WERI-Rb-1 (cell line): ENCODE measurements at regions not wholly inside any gene's neighbourhood (a gene's known extent, or its start where the extent isn't known, plus 50 kb on each side); places are given as distances from the start of the nearest gene placed in this dataset.

Source experiments
- DNase-seq: peaks from one replicate; pipeline ENCODE4 v3.0.0-alpha.2; 2020
- H3K27ac ChIP-seq: fragments of 250-450 bp; sonication (Bioruptor Pico); 2 replicates; pipeline ENCODE4 v1.5.1; 2020; ENCODE audit warnings: mild to moderate bottlenecking, moderate library complexity
- H3K27me3 ChIP-seq: fragments of 250-450 bp; sonication (Bioruptor Pico); 2 replicates; pipeline ENCODE4 v1.5.1; 2021; ENCODE audit warnings: mild to moderate bottlenecking, low read depth, moderate library complexity; ENCODE audit not compliant: insufficient read depth, severe bottlenecking
- H3K36me3 ChIP-seq: fragments of 250-450 bp; sonication (Bioruptor Pico); 2 replicates; pipeline ENCODE4 v1.5.1; 2020; ENCODE audit warnings: mild to moderate bottlenecking, moderate library complexity
- H3K4me3 ChIP-seq: 2 replicates; pipeline ENCODE4 v1.5.1; 2011; ENCODE audit warnings: low read depth, mild to moderate bottlenecking, control low read depth, low read length
- H3K9me3 ChIP-seq: fragments of 250-450 bp; sonication (Bioruptor Pico); 2 replicates; pipeline ENCODE4 v1.5.1; 2021; ENCODE audit warnings: mild to moderate bottlenecking, moderate library complexity; ENCODE audit not compliant: severe bottlenecking
- CTCF ChIP-seq: IDR thresholded peaks from 2 replicates; pipeline ENCODE4 v1.5.1; 2011; ENCODE audit warnings: low read depth, mild to moderate bottlenecking, control low read depth, inconsistent platforms, low read length

GRCh38 chr10:108360187-108360586 lies 1195.7 kb upstream of the SORCS1 start:
- no peaks in the 10 kb centered on the region for H3K9me3 ChIP-seq
- DNase-seq: no peak
- H3K4me3 ChIP-seq: no peak overlapping the region
- no peaks in the 10 kb centered on the region for H3K36me3 ChIP-seq
- no peak overlapping the region for H3K27ac ChIP-seq
- H3K27me3 ChIP-seq: no peaks in the 10 kb centered on the region
- no peak for TF ChIP-seq CTCF

GRCh38 chr10:108358912-108359311 lies 1194.4 kb upstream of the SORCS1 start:
- no peaks in the 10 kb centered on the region for H3K27me3 ChIP-seq
- no peaks in the 10 kb centered on the region for H3K36me3 ChIP-seq
- no peak for DNase-seq
- H3K27ac ChIP-seq: no peak overlapping the region
- H3K4me3 ChIP-seq: no peak overlapping the region
- TF ChIP-seq CTCF: no peak
- no peaks in the 10 kb centered on the region for H3K9me3 ChIP-seq

- Histone ChIP-seq H3K9me3 (no peaks in the 10 kb centered on the region), H3K27ac (no peak overlapping the region), H3K27me3 (no peaks in the 10 kb centered on the region), H3K36me3 (no peaks in the 10 kb centered on the region), H3K4me3 (no peak overlapping the region)
- no peak for TF ChIP-seq CTCF
- no peak for DNase-seq
Measured at GRCh38 chr10:108352771-108353170, 1188.3 kb upstream of the SORCS1 start.

- Histone ChIP-seq H3K4me3 (no peak overlapping the region), H3K9me3 (no peaks in the 10 kb centered on the region), H3K27ac (no peak overlapping the region), H3K36me3 (no peaks in the 10 kb centered on the region), H3K27me3 (no peaks in the 10 kb centered on the region)
- no peak for TF ChIP-seq CTCF
- DNase-seq: no peak
Measured at GRCh38 chr10:108348215-108348614, 1183.7 kb upstream of the SORCS1 start.

- Histone ChIP-seq H3K27me3 (no peaks in the 10 kb centered on the region), H3K36me3 (no peaks in the 10 kb centered on the region), H3K4me3 (no peak overlapping the region), H3K9me3 (no peaks in the 10 kb centered on the region), H3K27ac (no peak overlapping the region)
- TF ChIP-seq CTCF: no peak
- no peak for DNase-seq
Measured at GRCh38 chr10:108346066-108346465, 1181.6 kb upstream of the SORCS1 start.

- Histone ChIP-seq H3K27ac (no peak overlapping the region), H3K4me3 (no peak overlapping the region), H3K27me3 (no peaks in the 10 kb centered on the region), H3K36me3 (no peaks in the 10 kb centered on the region), H3K9me3 (no peaks in the 10 kb centered on the region)
- no peak for TF ChIP-seq CTCF
- no peak for DNase-seq
Measured at GRCh38 chr10:108338146-108338545, 1173.6 kb upstream of the SORCS1 start.
